ENCODE measurements at regions not wholly inside any gene's neighbourhood (a gene's known extent, or its start where the extent isn't known, plus 50 kb on each side); places are given as distances from the start of the nearest gene placed in this dataset.

GRCh38 chr18:43774497-43774896, 497.2 kb upstream of the SYT4 start:
- no peak for TF ChIP-seq ZC3H10 (CRISPR knock-in tag; IDR thresholded peaks at IDR 0.05)
- no peak for TF ChIP-seq ZNF8 (CRISPR knock-in tag; IDR thresholded peaks at IDR 0.05)
- TF ChIP-seq ZNF565 (CRISPR knock-in tag; conservative IDR thresholded peaks at IDR 0.05; ENCODE audit: low read depth), result no peak
- no peak for TF ChIP-seq SNAI2 (CRISPR knock-in tag; IDR thresholded peaks at IDR 0.05)

Measured in SK-N-SH treated with all-trans-retinoic acid at 6 μM for 48 hours (cell line).